SK-N-SH treated with all-trans-retinoic acid at 6 μM for 48 hours (cell line): ENCODE measurements at regions not wholly inside any gene's neighbourhood (a gene's known extent, or its start where the extent isn't known, plus 50 kb on each side); places are given as distances from the start of the nearest gene placed in this dataset.

Experiments used
- ARNTL ChIP-seq: fragments of 450-650 bp; formaldehyde crosslinking; IDR thresholded peaks from 2 replicates; pipeline ENCODE4 v1.5.0; 2020; ENCODE audit warnings: low read depth, mild to moderate bottlenecking, moderate library complexity, borderline replicate concordance
- CSRNP3 ChIP-seq: fragments of 250-450 bp; sonication (Bioruptor Pico); IDR thresholded peaks from 2 replicates; pipeline ENCODE4 v1.5.1; 2021; ENCODE audit warnings: mild to moderate bottlenecking, moderate library complexity
- GLIS3 ChIP-seq: fragments of 250-450 bp; sonication (Bioruptor Pico); IDR thresholded peaks from 2 replicates; pipeline ENCODE4 v1.5.0; 2020; ENCODE audit warnings: mild to moderate bottlenecking, moderate library complexity
- POU6F1 ChIP-seq: fragments of 250-450 bp; sonication (Bioruptor Pico); IDR thresholded peaks from 2 replicates; pipeline ENCODE4 v1.8.0; 2021; ENCODE audit warnings: low read depth, mild to moderate bottlenecking, moderate library complexity, borderline replicate concordance
- PPARA ChIP-seq: fragments of 250-450 bp; sonication (Bioruptor Pico); IDR thresholded peaks from 2 replicates; pipeline ENCODE4 v1.5.0; 2020; ENCODE audit warnings: mild to moderate bottlenecking, borderline replicate concordance
- RARB ChIP-seq: fragments of 250-450 bp; sonication (Bioruptor Pico); IDR thresholded peaks from 2 replicates; pipeline ENCODE4 v1.8.0; 2021; ENCODE audit warnings: mild to moderate bottlenecking, moderate library complexity
- TCF4 ChIP-seq: fragments of 250-450 bp; sonication (Bioruptor Pico); IDR thresholded peaks from 2 replicates; pipeline ENCODE4 v1.8.0; 2021; ENCODE audit warnings: mild to moderate bottlenecking, moderate library complexity, borderline replicate concordance
- TOX ChIP-seq: fragments of 250-450 bp; sonication (Bioruptor Pico); IDR thresholded peaks from 2 replicates; pipeline ENCODE4 v1.8.0; 2021; ENCODE audit warnings: mild to moderate bottlenecking, moderate library complexity, borderline replicate concordance
- ZC3H10 ChIP-seq: fragments of 250-450 bp; sonication (Bioruptor Pico); IDR thresholded peaks from 2 replicates; pipeline ENCODE4 v1.5.1; 2021; ENCODE audit warnings: mild to moderate bottlenecking, moderate library complexity
- ZFP3 ChIP-seq: fragments of 250-450 bp; sonication (Bioruptor Pico); IDR thresholded peaks from 2 replicates; pipeline ENCODE4 v1.5.0; 2020; ENCODE audit warnings: mild to moderate bottlenecking, moderate library complexity
- ZNF70 ChIP-seq: fragments of 450-650 bp; formaldehyde crosslinking; IDR thresholded peaks from 2 replicates; pipeline ENCODE4 v1.5.0; 2020; ENCODE audit warnings: mild to moderate bottlenecking, moderate library complexity
- TF ChIP-seq, protein P1 (sequence below): fragments of 250-450 bp; sonication (Bioruptor Pico); IDR thresholded peaks from 2 replicates; pipeline ENCODE4 v1.5.0; 2020; ENCODE audit warnings: mild to moderate bottlenecking, moderate library complexity
- TF ChIP-seq, protein P2 (sequence below): fragments of 250-450 bp; sonication (Bioruptor Pico); IDR thresholded peaks from 2 replicates; pipeline ENCODE4 v1.8.0; 2020; ENCODE audit warnings: mild to moderate bottlenecking, moderate library complexity, borderline replicate concordance
- TF ChIP-seq, protein P3 (sequence below): fragments of 250-450 bp; sonication (Bioruptor Pico); IDR thresholded peaks from 2 replicates; pipeline ENCODE4 v1.5.1; 2020; ENCODE audit warnings: low read depth, mild to moderate bottlenecking, moderate library complexity

GRCh38 chr1:82181846-82182245, 381.1 kb downstream of the ADGRL2 start:
- TF ChIP-seq ZFP3 (CRISPR knock-in tag) = no peak
- no peak for TF ChIP-seq POU6F1 (CRISPR knock-in tag)
- TF ChIP-seq, protein P1, sequence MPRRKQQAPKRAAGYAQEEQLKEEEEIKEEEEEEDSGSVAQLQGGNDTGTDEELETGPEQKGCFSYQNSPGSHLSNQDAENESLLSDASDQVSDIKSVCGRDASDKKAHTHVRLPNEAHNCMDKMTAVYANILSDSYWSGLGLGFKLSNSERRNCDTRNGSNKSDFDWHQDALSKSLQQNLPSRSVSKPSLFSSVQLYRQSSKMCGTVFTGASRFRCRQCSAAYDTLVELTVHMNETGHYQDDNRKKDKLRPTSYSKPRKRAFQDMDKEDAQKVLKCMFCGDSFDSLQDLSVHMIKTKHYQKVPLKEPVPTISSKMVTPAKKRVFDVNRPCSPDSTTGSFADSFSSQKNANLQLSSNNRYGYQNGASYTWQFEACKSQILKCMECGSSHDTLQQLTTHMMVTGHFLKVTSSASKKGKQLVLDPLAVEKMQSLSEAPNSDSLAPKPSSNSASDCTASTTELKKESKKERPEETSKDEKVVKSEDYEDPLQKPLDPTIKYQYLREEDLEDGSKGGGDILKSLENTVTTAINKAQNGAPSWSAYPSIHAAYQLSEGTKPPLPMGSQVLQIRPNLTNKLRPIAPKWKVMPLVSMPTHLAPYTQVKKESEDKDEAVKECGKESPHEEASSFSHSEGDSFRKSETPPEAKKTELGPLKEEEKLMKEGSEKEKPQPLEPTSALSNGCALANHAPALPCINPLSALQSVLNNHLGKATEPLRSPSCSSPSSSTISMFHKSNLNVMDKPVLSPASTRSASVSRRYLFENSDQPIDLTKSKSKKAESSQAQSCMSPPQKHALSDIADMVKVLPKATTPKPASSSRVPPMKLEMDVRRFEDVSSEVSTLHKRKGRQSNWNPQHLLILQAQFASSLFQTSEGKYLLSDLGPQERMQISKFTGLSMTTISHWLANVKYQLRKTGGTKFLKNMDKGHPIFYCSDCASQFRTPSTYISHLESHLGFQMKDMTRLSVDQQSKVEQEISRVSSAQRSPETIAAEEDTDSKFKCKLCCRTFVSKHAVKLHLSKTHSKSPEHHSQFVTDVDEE (CRISPR knock-in tag) = no peak
- TF ChIP-seq ZC3H10 (CRISPR knock-in tag) = no peak
- TF ChIP-seq, protein P2, sequence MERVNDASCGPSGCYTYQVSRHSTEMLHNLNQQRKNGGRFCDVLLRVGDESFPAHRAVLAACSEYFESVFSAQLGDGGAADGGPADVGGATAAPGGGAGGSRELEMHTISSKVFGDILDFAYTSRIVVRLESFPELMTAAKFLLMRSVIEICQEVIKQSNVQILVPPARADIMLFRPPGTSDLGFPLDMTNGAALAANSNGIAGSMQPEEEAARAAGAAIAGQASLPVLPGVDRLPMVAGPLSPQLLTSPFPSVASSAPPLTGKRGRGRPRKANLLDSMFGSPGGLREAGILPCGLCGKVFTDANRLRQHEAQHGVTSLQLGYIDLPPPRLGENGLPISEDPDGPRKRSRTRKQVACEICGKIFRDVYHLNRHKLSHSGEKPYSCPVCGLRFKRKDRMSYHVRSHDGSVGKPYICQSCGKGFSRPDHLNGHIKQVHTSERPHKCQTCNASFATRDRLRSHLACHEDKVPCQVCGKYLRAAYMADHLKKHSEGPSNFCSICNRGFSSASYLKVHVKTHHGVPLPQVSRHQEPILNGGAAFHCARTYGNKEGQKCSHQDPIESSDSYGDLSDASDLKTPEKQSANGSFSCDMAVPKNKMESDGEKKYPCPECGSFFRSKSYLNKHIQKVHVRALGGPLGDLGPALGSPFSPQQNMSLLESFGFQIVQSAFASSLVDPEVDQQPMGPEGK = no peak
- no peak for TF ChIP-seq ARNTL
- no peak for TF ChIP-seq CSRNP3 (CRISPR knock-in tag)
- TF ChIP-seq GLIS3 (CRISPR knock-in tag) = no peak
- no peak for TF ChIP-seq RARB (CRISPR knock-in tag)
- no peak for TF ChIP-seq PPARA (CRISPR knock-in tag)
- TF ChIP-seq TCF4 = no peak
- TF ChIP-seq TOX (CRISPR knock-in tag) = no peak
- TF ChIP-seq, protein P3, sequence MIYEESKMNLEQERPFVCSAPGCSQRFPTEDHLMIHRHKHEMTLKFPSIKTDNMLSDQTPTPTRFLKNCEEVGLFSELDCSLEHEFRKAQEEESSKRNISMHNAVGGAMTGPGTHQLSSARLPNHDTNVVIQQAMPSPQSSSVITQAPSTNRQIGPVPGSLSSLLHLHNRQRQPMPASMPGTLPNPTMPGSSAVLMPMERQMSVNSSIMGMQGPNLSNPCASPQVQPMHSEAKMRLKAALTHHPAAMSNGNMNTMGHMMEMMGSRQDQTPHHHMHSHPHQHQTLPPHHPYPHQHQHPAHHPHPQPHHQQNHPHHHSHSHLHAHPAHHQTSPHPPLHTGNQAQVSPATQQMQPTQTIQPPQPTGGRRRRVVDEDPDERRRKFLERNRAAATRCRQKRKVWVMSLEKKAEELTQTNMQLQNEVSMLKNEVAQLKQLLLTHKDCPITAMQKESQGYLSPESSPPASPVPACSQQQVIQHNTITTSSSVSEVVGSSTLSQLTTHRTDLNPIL (CRISPR knock-in tag) = no peak
- no peak for TF ChIP-seq ZNF70 (CRISPR knock-in tag)
